NCI-H146 (cell line): ENCODE measurements at regions not wholly inside any gene's neighbourhood (a gene's known extent, or its start where the extent isn't known, plus 50 kb on each side); places are given as distances from the start of the nearest gene placed in this dataset.
"Not testable (repeated sequence)": the region's sequence is repeated elsewhere in the genome, so short reads cannot be mapped to it uniquely, and the experiment has no call there.

Experiments used
- DNase-seq: peaks from one replicate; lab custom pipeline; 2025; lab: John Stamatoyannopoulos, UW

DNA sequence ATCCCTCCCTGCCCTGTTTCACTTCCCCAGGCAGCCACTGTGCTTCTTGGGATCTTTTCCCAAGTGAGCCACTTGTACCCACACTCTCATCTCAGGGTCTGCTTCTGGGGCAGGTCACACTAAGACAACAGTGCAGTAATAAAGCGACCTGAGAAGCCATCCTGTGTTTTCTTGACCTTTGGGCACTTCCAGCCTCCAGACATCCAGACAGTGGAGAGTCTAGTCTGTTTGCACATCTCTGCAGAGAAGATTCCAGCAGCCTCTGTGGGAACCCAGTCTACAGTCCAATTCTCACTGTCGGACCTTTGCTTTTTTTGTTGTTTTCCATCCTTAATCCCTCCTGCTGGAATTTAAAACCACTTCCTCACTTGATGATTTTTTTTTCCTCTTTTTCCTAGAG is 50.3 kb upstream of the ATP6AP2 start:
- no peak for DNase-seq

DNA sequence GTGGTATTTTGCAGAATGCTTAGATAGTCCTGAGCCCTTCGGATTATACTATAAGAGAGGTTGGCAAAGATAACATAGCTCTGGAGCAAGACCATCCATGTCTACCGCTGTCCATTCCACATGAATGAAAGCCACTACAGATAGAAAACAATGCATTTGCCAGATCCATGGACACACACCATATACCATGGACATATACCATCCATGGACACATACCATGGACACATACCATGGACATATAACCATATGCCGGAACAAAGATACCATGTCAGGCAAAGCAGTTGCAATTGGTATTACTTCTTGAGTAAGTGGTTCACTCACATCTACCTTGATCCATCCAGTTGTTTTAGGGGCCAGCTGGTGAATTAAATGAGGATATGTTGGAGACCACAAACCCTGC is 53.2 kb upstream of the ATP6AP2 start:
- DNase-seq, result no peak

DNA sequence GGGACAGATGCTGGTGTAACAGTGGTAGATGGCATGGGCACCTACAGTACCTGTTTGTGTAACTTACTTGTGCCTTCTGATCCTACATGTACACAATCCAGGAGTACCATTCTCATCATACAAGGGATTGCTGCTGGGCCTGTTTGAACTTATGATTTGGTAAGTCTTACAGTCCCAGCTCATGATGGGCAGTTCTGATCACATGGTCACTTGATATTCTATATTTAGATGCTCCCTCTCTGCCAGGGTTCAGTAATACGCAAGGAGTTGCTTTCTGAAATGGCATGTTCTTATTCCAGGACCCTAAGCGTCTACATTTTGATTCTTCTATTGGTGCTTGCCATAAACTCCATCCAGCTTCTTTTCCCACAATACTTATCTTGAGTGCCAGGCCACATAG is 54.4 kb upstream of the ATP6AP2 start:
- DNase-seq, result no peak

DNA sequence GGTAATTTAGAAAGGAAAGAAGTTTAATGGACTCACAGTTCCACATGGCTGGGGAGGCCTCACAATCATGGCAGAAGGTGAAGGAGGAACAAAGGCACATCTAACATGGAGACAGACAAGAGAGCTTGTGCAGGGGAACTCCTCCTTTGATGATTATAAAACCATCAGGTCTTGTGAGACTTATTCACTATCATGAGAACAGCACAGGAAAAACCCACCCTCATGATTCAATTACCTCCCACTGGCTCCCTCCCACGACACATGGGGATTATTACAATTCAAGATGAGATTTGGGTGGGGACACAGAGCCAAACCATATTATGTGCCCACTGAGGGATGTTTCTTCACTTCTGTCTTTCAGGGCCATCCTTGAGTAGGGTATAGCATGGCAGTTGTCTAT is 54.9 kb upstream of the ATP6AP2 start:
- DNase-seq, result not testable (repeated sequence)

DNA sequence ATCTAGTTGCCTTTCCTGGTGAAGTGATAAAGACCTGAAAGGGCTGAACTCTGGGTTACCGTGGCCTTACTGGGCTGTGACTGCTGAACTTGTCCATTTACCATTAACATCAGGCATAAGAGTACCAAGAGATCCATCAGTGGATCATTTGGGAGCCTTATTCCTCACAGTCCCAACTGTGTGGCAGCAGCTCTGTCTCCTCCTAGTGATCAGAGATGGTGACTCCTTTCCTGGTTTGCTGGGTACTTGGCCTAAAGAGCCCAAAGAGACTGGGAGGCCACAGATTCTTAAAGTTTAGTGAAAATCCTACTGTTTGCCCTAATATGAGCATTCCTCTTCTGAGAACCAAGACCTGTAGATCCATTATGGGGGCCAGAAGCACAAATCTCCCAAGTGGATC is 56.3 kb upstream of the ATP6AP2 start:
- no peak for DNase-seq

DNA sequence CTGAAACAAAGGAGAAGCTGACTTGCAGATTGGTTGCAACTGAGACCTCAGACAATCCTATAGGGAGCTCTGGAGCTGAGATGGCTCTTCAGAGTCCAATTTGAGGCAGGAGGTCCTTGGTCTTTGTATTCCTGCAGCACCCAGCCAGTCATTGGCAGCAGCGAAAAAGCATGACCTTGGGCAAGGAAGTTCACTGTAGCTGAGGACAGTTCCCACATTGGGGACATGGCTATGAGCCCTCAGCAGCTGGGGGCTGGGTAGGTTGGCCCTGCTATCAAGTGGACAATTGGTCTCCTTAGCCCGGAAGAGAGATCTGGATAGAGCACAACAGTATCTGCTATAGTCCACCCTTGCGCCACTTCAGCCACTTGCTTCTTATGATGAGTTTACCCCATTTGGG is 56.9 kb upstream of the ATP6AP2 start:
- no peak for DNase-seq

DNA sequence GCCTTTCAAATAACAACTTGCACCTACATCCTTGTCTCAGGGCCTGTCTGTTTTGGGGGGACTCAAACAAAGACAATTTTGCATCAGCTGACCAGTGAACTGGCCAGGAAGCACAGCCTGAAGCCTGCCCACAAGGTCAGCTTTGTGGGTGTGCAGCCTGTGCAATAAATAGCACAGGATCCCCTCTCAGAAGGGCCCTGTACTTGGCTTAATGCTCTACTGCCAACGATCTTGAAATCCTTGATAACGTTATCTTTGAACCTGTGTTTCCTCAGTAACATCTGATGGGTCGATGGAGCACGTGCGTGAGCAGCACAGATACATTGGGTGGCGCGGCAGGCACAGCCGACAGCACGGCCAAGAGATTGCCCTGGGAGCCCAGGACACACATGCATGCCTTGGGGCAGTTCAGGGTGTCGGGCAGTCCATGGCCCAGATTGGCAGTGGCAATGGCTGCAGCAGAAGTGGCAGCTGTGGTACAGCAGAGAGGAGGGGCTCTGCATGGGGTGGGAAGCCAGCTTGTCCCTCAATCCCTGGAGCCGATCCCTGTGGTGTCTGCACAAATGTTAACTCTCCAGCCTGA is 58.8 kb upstream of the ATP6AP2 start:
- DNase-seq, result no peak

DNA sequence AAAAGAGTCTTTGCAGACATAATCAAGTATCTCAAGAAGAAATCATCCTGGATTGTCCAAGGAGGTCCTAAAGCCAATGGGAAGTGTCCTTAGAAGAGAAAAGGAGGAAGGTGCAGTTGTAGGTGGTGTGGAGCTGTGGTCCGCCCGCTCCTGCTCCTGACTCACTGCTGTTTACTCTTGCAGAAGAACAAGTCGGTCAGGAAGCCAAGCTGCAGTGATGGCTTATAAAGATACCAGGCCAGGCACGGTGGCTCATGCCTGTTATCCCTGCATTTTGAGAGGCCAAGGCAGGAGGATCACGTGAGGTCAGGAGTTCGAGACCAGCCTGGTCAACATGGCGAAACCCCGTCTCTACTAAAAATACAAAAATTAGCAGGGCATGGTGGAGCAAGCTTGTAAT is 66.4 kb upstream of the ATP6AP2 start:
- no peak for DNase-seq

DNA sequence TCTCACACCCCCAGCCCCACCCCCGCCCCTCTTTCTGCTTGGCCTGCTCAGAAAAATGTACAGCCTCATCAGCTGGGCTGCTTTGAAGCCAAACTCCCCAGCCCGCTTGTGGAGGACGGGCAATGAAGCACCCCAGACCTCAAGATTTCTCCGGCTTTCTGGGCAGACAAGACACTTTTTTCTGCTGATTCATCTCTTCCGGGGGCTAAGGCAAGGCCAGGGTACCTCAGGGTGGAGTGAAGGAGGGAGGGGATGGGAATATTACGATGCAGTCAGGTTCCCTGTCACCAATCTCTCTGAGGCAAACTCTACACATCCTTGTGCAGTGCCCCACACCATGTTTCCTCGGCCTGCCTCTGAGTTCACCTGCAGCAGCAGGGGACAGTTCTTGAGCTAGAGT is 66.9 kb upstream of the ATP6AP2 start:
- DNase-seq, result no peak

DNA sequence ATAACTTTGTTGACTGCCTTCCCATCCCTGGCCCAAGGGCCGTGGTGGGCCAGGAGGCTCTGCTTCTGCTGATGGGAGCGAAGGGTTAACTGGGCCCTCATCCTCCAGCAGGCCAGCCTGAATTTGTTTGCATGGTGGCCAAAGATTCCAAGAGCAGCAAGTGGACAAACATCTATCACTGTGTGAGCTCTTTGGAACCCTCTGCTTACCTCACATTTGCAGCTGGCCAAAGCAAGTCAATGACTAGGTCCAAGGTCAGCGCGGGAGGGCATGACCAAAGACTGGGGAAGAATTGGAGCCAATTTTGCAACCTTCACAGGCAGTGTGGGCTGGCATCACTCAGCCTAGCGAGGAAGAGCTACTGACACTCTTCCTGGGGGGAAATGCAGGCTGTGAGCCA is 67.8 kb upstream of the ATP6AP2 start:
- DNase-seq, result no peak

DNA sequence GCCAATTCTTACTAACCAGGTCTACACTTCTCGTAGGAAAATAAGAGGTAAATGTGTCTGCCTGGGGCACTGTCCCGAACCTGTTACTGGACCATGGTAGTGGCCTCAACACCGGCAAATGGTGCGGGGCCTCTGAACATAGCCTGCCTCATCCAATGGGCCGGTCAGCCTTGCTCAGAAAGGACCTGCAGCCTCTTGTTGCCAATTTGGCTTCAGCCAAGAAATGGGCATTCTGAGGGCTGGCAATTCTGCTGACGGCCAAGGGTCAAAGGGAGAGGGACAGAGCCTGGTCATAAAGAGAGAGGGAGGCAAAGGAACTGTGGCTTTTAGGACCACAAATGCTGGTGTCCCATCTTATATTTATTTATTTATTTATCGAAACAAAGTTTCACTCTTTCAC is 69.5 kb upstream of the ATP6AP2 start:
- no peak for DNase-seq

DNA sequence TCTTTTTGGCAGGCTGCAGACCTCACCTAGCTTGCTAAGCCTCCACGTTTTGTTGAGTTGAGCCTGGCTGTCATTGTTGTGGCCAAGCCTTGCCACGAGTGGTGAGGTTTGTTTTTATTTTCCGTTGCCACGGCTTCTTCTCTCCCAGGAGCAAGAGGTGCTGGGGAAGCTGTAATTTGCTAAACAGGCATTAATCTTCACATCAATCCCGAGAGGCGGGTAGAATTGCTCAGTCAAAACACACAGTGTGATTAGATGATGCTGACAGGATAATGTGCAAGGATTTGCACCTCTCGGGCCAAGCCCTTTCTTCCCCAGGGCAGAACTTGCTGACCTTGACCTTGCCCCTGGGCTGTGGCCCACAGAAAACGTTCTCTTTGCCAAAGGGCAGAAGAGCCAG is 72.2 kb upstream of the ATP6AP2 start:
- no peak for DNase-seq

DNA sequence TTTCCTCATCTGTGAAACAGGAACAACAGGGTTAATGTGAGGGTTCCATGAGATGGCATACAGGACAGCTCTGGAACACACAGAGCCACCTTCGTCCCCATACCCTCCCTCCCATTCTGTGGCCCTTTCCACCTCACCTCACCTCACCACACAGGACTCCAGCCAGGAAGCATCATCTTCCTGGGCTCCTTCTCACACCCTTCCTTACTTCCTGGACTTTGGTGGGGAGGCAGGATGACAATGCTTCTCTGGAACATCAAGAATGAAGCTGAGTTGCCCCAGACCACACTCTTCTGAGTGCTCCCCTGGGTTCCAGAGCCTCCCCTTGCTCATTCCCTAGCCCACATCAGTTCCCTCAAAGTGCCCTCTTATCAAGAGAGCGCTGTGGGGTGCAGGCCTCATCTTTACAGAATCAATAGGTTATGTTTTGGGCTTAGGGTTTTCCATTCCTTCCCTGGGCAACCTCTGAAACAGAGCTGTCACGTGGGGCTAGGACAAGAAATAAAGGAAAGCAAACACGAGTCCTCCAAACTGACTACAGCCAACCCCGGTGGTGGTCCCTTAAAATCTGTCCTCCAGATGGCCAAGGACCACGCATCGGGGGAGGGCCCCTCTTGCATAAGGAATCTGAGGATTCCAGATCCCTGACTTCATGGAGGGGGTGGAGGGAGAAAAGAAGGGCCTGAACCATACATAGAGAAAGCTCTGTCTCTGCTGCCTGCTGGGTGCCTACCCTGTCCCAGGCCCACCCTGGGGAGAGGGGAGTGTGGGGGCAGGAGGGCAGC is 74.4 kb upstream of the ATP6AP2 start:
- no peak for DNase-seq

DNA sequence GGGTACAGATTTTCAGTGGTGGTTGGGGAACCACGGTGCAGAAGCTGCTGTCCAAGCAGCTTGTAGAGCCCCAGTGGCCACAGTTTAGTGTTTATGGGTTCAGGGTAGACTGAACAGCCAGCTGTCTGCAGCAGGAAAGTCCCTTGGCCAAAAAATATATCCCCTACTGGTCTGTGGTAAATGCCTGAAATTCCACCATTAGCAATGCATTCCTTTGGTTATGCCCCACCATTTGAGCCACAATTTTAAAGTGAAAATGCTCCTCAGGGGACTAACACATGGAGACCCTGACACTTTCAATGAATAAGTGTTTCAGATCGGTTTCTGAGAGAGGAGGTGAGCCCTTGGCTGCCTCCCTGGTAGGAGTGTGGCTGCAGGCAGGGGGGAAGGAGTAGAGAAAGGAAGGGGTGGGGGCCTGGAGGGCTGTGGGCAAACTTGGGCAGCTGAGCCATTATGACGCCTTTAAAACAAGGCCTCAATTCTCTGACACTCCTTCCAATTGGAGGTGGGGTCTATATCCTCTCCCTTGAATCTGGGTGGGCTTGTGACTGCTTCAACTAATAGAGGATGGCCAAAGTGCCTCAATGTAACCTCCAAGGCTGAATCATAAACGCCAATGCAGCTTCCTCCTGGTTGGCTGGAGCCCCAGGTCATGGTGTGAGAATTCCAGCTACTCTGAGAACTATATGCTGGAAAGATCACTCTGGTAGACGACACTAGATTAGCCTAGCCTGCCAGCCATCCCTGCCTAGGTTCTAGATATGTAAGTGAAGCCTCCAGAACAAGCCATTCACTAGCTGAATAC is 75.8 kb upstream of the ATP6AP2 start:
- DNase-seq, result no peak

DNA sequence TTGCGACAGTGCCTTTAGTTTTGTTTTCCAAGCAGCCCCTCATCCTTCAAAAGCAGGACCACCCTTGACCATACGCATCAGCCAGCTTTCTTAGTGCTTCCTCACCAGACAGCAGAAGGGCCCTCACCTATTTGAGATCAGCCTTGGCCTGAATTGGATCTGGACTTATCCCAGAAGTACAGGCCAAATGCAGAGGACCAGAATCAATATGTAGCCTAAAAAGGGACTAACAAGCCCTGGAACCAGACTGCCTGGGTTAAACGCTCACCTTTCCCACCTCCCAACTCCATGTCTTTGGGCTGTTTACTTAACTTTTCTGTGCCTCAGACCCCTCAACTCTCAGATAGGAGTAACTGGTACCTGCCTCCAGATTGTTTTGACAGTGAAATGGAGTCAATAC is 77.7 kb upstream of the ATP6AP2 start:
- DNase-seq, result no peak

DNA sequence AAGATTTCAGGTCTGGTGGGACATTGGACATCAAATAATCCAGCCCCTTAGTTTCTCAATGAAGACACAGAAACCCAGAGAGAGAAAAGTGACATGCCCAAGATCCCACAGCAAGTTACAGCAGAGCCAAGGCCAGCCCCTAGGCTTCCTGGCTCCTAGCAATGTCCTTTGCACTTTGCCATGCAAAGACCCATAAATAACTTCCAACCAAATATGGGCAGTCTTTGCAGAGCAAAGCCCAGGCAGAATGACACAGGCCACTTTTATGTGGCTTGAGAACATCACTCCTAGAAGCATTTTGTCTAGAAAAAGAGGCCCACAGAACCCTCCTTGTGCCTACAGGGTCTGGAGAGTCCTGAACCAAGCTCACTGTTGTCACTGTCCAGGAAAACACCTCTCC is 78.1 kb upstream of the ATP6AP2 start:
- no peak for DNase-seq

DNA sequence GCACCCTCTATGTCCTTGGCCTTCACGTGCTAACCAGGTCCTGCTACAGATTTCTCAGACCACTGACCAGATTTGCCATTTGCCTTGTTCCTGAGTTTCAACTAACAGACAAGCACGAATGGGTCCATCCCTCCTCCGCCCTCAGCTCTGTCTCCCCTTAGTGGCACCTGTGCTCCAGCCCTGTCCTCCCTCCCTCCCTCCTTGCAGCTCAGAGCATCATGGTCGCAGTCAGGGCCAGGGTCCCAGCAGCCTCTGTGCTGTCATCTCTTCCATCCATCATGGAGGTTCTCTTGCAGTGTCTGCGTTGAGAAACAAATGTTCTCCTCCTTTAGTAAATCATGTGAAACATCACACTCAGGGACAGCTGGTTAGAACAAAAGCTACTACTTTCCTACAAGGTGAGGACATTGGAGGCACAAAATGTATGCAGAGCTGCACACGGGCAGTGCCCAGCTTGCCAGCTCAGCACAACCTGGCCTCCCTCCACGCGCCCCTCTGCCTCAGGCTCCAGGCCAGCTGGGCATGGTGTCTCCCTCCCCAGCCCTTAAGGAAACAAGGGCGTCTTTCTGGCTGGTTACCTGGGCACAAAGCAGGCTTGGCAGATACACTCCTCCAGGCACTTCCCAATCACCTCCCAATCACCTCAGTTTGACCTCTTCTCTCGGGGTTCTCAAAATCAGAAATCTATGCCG is 79.5 kb upstream of the ATP6AP2 start:
- no peak for DNase-seq

DNA sequence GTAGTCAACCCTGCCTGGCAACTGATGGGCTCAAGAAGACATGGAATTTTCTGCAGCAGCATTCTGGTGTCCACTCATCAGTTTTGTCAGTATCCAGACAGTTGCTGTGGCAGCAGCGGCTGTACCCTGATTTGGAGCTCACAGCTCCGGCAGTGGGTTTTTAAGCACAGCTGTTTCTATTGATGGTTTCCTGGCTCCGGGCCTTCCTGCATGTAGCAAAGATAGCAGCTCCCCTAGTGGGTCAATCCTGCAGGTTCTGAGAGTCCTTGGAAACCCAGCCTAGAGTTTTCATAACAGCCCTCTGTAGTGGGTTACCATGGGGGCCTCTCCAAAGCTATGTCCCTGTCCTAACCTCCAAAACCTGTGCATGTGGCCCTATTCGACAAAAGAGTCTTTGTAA is 84.0 kb upstream of the ATP6AP2 start:
- DNase-seq, result no peak

DNA sequence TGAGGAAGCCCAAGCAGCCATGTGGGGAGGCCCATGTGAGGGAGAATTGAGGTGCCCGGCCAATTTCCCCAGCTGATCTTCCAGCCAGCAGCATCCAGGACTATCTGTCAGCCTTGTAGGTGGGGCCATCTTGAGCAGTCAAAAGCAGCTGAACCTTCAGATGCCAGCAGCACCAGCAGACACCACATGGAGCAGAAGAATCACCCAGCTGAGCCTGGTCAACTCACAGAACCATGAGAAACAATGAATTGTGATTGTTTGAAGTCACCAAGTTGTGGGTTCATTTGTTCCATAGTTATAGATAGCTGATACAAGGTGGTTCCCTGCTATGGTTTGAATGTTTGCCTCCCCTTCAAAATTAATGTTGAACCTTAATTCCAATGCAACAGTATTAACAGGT is 85.1 kb upstream of the ATP6AP2 start:
- DNase-seq, result no peak

DNA sequence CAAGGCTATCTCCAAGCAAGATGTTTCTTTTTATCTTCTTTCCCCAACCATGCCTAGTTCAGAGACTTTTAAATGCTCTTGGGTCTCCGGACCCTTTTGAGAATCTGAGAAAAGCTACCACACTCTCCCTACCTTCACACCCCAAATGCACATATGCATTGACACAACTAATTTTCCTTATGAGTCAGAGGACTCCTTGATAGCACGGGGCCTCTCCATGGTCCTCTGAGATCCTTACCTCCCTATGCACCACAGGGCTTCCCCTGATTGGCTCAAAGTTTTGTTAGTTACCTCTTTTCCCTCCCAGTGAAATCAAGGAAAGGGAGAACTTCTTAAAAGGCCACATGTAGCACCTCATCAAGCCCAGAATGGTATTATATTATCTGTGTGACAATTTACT is 86.8 kb upstream of the ATP6AP2 start:
- no peak for DNase-seq

DNA sequence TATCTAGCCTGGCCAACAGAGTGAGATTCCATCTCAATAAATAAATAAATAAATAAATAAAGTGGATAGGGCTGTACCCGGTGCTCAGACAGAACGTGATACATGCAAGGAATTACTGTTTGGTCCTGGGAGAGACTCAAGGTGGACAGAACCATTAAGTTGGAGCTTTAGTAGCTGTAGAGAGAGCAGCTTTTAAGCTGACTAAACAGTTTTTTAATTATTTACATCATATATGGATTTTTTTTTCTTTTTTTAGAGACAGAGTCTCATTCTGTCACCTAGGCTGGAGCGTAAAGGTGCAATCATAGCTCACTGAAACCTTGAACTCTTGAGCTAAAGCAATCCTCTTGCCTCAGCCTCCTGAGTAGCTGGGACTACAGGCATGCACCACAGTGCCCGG is 92.5 kb upstream of the ATP6AP2 start:
- DNase-seq, result no peak

DNA sequence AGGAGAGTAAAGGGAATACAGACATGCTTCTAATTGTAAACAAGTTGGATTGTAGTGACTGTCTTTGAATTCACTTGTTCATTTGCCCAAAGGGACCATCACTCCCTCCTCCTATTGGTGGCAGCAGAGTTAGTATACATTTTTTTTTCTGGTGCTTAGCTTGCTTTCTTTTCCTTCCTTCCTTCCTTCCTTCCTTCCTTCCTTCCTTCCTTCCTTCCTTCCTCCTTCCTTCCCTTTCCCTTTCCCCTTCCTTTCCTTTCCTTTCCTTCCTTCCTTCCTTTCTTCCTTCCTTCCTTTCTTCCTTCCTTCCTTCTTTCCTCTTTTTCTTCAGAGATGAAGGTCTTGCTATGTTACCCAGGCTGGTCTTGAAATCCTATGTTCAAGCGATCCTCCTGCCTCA is 94.8 kb upstream of the ATP6AP2 start:
- no peak for DNase-seq
